ENCODE measurements at regions not wholly inside any gene's neighbourhood (a gene's known extent, or its start where the extent isn't known, plus 50 kb on each side); places are given as distances from the start of the nearest gene placed in this dataset.
"Not testable (repeated sequence)": the region's sequence is repeated elsewhere in the genome, so short reads cannot be mapped to it uniquely, and the experiment has no call there.

DNA sequence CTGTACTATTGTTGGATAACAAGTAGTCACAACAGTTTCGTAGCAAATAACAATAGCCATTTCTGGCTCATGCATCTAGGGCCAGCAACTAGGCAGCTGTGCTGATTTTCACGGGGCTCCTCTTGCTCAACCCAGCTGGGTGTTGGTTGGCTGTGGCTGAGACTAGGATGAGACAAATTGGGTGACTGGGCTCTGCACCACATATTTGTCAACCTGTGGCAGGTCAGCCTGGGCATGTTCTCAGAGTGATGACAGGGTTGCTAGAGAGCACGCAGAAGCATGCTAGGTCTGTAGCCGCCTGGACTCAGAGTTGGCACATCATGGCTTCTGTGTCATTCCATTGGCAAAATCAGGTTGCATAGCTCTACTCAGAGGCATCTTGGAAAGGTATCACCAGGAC is 175.9 kb downstream of the OTOL1 start:
- intact Hi-C loops (cut with DNase I) = no loop called here
- Histone ChIP-seq H3K27me3 (no peaks in the 10 kb centered on the region), H3K9me3 (no peaks in the 10 kb centered on the region), H3K27ac (no peak overlapping the region), H3K36me3 (no peaks in the 10 kb centered on the region), H3K4me1 (no peaks in the 10 kb centered on the region), H3K4me3 (no peak overlapping the region)
- TF ChIP-seq, protein P1, sequence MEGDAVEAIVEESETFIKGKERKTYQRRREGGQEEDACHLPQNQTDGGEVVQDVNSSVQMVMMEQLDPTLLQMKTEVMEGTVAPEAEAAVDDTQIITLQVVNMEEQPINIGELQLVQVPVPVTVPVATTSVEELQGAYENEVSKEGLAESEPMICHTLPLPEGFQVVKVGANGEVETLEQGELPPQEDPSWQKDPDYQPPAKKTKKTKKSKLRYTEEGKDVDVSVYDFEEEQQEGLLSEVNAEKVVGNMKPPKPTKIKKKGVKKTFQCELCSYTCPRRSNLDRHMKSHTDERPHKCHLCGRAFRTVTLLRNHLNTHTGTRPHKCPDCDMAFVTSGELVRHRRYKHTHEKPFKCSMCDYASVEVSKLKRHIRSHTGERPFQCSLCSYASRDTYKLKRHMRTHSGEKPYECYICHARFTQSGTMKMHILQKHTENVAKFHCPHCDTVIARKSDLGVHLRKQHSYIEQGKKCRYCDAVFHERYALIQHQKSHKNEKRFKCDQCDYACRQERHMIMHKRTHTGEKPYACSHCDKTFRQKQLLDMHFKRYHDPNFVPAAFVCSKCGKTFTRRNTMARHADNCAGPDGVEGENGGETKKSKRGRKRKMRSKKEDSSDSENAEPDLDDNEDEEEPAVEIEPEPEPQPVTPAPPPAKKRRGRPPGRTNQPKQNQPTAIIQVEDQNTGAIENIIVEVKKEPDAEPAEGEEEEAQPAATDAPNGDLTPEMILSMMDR (IDR thresholded peaks at IDR 0.05) = no peak
- no peak for DNase-seq (ENCODE audit: low spot score in 2 of 2)

- H3K4me3 ChIP-seq = no peak overlapping the region
- no peaks in the 10 kb centered on the region for H3K36me3 ChIP-seq
- no peaks in the 10 kb centered on the region for H3K9me3 ChIP-seq
- TF ChIP-seq, protein P1 (IDR thresholded peaks at IDR 0.05) = no peak
- no peaks in the 10 kb centered on the region for H3K27me3 ChIP-seq
- no peak overlapping the region for H3K27ac ChIP-seq
- intact Hi-C loops (cut with DNase I) = no loop called here
- H3K4me1 ChIP-seq = no peaks in the 10 kb centered on the region
- no peak for DNase-seq (ENCODE audit: low spot score in 2 of 2)
These were observed 177.3 kb downstream of the OTOL1 start for GRCh38 chr3:161673866-161674265.

DNA sequence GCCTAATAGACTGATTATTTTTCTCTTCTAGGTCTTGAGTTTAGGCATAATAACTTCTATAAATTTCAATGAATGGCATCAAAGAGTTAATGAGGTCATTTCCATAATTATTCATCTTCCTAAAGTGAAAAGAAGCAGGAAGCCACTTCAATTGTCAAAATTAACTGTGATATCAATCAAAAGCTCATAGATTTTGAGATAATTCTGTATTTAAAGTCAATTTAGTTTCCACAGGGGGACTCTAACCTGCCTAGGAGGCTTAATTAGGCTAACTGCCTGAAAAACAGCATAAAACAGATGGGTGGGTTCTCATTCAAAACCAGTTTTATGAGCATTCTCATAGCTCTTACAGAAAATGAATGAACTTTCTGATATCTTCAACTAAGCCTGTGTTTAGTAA is 177.8 kb downstream of the OTOL1 start:
- Histone ChIP-seq H3K4me1 (no peaks in the 10 kb centered on the region), H3K36me3 (no peaks in the 10 kb centered on the region), H3K9me3 (no peaks in the 10 kb centered on the region), H3K27ac (no peak overlapping the region), H3K4me3 (no peak overlapping the region), H3K27me3 (no peaks in the 10 kb centered on the region)
- DNase-seq (ENCODE audit: low spot score in 2 of 2) = no peak
- intact Hi-C loops (cut with DNase I) = no loop called here
- TF ChIP-seq, protein P1 (IDR thresholded peaks at IDR 0.05) = no peak

DNA sequence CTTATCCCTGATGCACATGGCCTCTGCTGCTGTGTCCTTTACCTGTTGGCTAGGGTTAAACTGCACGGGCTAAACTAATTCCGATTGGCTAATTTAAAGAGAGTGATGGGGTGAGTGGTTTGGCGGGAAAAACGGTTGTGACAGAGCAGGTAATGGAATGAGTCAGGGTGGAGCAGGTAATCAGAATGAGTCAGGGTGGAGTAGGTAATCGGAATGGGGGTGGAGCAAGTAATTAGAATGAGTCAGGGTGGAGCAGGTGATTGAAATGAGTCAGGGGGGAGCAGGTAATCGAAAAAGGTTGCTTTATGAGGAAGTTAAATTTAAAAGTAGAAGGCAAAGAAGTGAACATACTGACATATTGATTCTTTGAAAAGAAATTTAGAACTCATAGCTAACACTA is 185.2 kb downstream of the OTOL1 start:
- H3K9me3 ChIP-seq; H3K27ac ChIP-seq; DNase-seq (ENCODE audit: low spot score in 2 of 2); H3K27me3 ChIP-seq; H3K4me3 ChIP-seq; H3K4me1 ChIP-seq; intact Hi-C loops (cut with DNase I); H3K36me3 ChIP-seq: not testable (repeated sequence)

- Histone ChIP-seq H3K27ac (no peak overlapping the region), H3K4me1 (no peaks in the 10 kb centered on the region)
- TF ChIP-seq, protein P1 (IDR thresholded peaks at IDR 0.05) = no peak
These were observed 186.1 kb downstream of the OTOL1 start for GRCh38 chr3:161682715-161683114.

DNA sequence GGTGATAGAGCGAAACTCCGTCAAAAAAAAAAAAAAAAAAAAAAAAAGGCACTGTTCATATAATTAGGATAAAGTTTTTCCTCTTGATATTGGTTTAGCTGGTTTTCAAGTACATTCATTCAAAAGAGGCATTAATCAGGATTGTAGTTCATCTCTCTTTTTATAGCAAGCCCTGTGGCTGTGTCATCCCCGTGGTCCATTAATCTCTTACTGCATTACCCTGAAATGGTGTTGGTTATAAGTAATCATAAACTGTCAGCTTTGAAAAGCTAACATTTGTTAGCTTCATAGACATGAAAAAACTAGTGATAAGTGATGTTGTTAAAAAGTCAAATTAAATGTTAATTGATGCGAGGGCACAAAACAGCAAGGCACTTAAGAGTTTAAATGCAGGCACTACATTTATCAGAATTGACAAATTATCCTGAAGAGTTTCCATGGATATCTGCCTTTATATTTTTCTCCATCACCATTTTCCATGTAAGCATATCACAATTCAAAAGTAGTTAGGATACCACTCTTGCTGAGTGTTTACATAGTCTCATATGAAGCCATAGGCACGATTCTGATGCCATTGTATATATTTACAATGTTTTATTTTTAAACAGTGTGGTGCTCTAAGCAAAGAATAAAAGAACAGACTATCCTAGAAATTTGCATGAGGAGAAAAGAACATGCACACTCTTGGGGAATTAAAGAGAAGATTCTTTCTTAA is 193.1 kb downstream of the OTOL1 start:
- Histone ChIP-seq H3K36me3 (no peaks in the 10 kb centered on the region), H3K27ac (no peak overlapping the region), H3K9me3 (no peaks in the 10 kb centered on the region), H3K4me1 (no peaks in the 10 kb centered on the region), H3K4me3 (no peak overlapping the region), H3K27me3 (no peaks in the 10 kb centered on the region)
- DNase-seq (ENCODE audit: low spot score in 2 of 2) = no peak
- intact Hi-C loops (cut with DNase I) = no loop called here
- TF ChIP-seq, protein P1 (IDR thresholded peaks at IDR 0.05) = no peak

More at GRCh38 chr3:161682715-161683114, 186.1 kb downstream of the OTOL1 start:
- no peak for DNase-seq (ENCODE audit: low spot score in 2 of 2)
- no peaks in the 10 kb centered on the region for H3K36me3 ChIP-seq
- H3K9me3 ChIP-seq = no peaks in the 10 kb centered on the region
- H3K4me3 ChIP-seq = no peak overlapping the region
- intact Hi-C loops (cut with DNase I) = no loop called here
- H3K27me3 ChIP-seq = no peaks in the 10 kb centered on the region
